Esophagus muscularis mucosa (tissue), 4 donors: ENCODE measurements at regions not wholly inside any gene's neighbourhood (a gene's known extent, or its start where the extent isn't known, plus 50 kb on each side); places are given as distances from the start of the nearest gene placed in this dataset.

Source experiments
- DNase-seq: peaks from one replicate; pipeline ENCODE4 v3.0.0-alpha.2; 2017; ENCODE audit errors: extremely low spot score
- H3K27ac ChIP-seq, 4 donors: fragments of 200-600 bp; sonication (generic); replicated peaks in 1 of 4; 1 replicate in 3 of 4; 2 replicates in 1 of 4; pipeline ENCODE4 v1.5.1; 2016 to 2019; ENCODE audit warnings: mild to moderate bottlenecking in 1 of 4
- H3K27me3 ChIP-seq, 4 donors: fragments of 200-600 bp; sonication (generic); one replicate each; pipeline versions ENCODE4 v1.5.1 to v1.6.0; 2016 to 2019
- H3K36me3 ChIP-seq, 4 donors: fragments of 200-600 bp; sonication (generic); one replicate each; pipeline ENCODE4 v1.5.1; 2016 to 2019
- H3K4me1 ChIP-seq, 4 donors: fragments of 200-600 bp; sonication (generic); one replicate each; pipeline ENCODE4 v1.5.1; 2016 to 2019
- H3K4me3 ChIP-seq, 4 donors: fragments of 200-600 bp; sonication (generic); 1 replicate in 2 of 4; 2 replicates in 2 of 4; pipeline ENCODE4 v1.5.1; 2016 to 2019; ENCODE audit warnings: mild to moderate bottlenecking in 4 of 4, moderate library complexity in 1 of 4
- H3K9me3 ChIP-seq, 4 donors: fragments of 200-600 bp; sonication (generic); 1 replicate in 3 of 4; 2 replicates in 1 of 4; pipeline ENCODE4 v1.5.1; 2016 to 2019
- EP300 ChIP-seq: sonication (generic); formaldehyde crosslinking; IDR thresholded peaks from one replicate; pipeline ENCODE4 v1.6.1; 2017; ENCODE audit warnings: antibody characterized with exemption
- POLR2A ChIP-seq: fragments of 450-650 bp; IDR thresholded peaks from one replicate; pipeline ENCODE4 v1.6.1; 2017; ENCODE audit warnings: antibody characterized with exemption, moderate library complexity, mild to moderate bottlenecking, low read depth
- POLR2AphosphoS5 ChIP-seq, 2 donors: sonication (generic); formaldehyde crosslinking; IDR thresholded peaks; one replicate each; pipeline ENCODE4 v1.6.1; 2017; ENCODE audit warnings: antibody characterized with exemption in 2 of 2
- WGBS: methylation state at CpG from one replicate; pipeline ENCODE4 v1.1.5; 2018; 5-methylcytosine and 5-hydroxymethylcytosine counted together
- intact Hi-C: fragments of 100-400 bp; cut with DNase I; formaldehyde crosslinking; loops from one replicate; pipeline ENCODE4 v1.15.1; 2023
- TF ChIP-seq, protein P1 (sequence below), 3 experiments: fragments of 200-600 bp in 2 of 3; fragments of 450-650 bp in 1 of 3; sonication (generic) in 2 of 3; IDR thresholded peaks; one replicate each; pipeline ENCODE4 v1.5.1; 2017 to 2019; ENCODE audit warnings: antibody characterized with exemption in 3 of 3, mild to moderate bottlenecking in 2 of 3, moderate library complexity in 1 of 3

DNA sequence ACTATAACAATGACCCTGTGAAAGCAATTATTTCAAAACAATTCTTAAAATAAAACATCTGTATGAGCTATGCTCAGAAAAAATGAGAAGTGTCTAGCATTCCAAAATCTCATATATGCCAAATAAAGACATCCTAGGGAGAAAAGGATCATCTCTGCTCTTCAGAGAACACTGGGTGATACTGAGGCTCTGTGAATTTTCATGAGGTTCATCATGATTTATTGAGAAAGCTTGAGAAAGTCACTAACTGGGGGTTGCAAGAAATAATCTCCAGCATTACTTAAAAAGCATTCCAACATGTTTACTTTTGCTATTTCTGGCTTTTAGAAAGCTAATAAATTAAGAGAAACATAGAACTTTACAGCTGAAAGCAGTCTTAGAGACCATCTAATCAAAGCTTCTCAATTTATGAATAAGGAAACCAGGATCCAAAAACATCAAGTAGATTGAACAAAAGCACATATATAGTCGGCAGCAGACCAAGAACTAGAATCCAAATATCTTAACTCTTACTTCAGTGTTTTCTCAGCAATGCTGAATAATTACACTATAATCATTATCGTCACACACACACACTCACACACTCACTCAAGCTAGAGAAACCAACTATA lies 372.8 kb downstream of the NR2F1-AS1 start:
- Histone ChIP-seq H3K9me3 (no peaks in the 10 kb centered on the region), H3K36me3 (no peaks in the 10 kb centered on the region), H3K27ac (no peak overlapping the region), H3K4me3 (no peak overlapping the region), H3K27me3 (no peaks in the 10 kb centered on the region), H3K4me1 (no peaks in the 10 kb centered on the region)
- 79% methylated on average over 2 of the region's 2 CpGs for WGBS
- intact Hi-C loops = no loop called here
- TF ChIP-seq, protein P1, sequence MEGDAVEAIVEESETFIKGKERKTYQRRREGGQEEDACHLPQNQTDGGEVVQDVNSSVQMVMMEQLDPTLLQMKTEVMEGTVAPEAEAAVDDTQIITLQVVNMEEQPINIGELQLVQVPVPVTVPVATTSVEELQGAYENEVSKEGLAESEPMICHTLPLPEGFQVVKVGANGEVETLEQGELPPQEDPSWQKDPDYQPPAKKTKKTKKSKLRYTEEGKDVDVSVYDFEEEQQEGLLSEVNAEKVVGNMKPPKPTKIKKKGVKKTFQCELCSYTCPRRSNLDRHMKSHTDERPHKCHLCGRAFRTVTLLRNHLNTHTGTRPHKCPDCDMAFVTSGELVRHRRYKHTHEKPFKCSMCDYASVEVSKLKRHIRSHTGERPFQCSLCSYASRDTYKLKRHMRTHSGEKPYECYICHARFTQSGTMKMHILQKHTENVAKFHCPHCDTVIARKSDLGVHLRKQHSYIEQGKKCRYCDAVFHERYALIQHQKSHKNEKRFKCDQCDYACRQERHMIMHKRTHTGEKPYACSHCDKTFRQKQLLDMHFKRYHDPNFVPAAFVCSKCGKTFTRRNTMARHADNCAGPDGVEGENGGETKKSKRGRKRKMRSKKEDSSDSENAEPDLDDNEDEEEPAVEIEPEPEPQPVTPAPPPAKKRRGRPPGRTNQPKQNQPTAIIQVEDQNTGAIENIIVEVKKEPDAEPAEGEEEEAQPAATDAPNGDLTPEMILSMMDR (IDR thresholded peaks at IDR 0.05) = no peak
- TF ChIP-seq EP300 (no peak), POLR2AphosphoS5 (IDR thresholded peaks at IDR 0.05) (no peak), POLR2A (no peak)
- no peak for DNase-seq

DNA sequence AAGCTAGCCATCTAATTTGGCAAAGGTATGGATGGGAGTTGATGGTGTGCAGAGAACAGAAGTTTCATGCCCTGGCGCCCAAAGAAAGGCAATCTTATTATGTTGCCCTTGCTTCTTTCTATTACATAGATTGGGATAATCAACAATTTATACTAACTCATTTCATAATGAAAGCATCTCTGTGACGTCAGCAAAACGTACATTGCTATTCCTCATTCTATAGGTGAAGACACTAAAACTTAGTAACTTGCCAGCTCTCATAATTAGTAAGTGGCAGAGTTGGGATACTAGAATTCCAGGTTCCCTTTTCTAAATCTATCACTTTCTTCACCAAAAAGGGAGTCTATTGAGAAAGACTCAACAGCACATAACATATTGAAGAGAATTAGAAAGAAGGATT lies 374.8 kb downstream of the NR2F1-AS1 start:
- no peak for TF ChIP-seq POLR2AphosphoS5 (IDR thresholded peaks at IDR 0.05)
- TF ChIP-seq, protein P1 (IDR thresholded peaks at IDR 0.05) = no peak
- no peak for TF ChIP-seq EP300
- no peak for TF ChIP-seq POLR2A
- Histone ChIP-seq H3K9me3 (no peaks in the 10 kb centered on the region), H3K36me3 (no peaks in the 10 kb centered on the region), H3K4me1 (no peaks in the 10 kb centered on the region), H3K27ac (no peak overlapping the region), H3K4me3 (no peak overlapping the region), H3K27me3 (no peaks in the 10 kb centered on the region)
- intact Hi-C loops = no loop called here
- no peak for DNase-seq
- WGBS = 92% methylated on average over 3 of the region's 3 CpGs

DNA sequence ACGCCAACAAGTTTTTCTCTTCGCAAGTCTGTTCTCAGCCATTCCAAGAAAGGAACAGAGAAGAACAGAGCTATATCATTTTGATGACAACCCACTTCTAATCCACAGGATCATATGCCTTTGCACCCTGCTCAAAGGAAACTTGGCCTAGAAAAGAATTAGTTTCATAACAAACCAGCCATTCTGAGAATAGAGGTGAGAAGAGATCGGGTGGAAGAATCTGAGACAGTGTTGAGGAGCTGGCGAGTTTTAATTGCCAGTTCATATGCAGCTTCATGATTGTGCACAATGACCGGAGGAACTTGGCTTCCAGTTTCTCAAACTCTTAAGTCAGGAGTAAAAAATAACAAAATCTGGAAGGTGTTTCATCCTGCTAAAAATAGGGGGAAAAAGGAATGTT lies 380.0 kb downstream of the NR2F1-AS1 start:
- intact Hi-C loops = no loop called here
- Histone ChIP-seq H3K36me3 (no peaks in the 10 kb centered on the region), H3K4me3 (no peak overlapping the region), H3K9me3 (no peaks in the 10 kb centered on the region), H3K4me1 (no peaks in the 10 kb centered on the region), H3K27me3 (no peaks in the 10 kb centered on the region), H3K27ac (no peak overlapping the region)
- DNase-seq = no peak
- no peak for TF ChIP-seq EP300
- no peak for TF ChIP-seq POLR2A
- WGBS = 82% methylated on average over 5 of the region's 5 CpGs

DNA sequence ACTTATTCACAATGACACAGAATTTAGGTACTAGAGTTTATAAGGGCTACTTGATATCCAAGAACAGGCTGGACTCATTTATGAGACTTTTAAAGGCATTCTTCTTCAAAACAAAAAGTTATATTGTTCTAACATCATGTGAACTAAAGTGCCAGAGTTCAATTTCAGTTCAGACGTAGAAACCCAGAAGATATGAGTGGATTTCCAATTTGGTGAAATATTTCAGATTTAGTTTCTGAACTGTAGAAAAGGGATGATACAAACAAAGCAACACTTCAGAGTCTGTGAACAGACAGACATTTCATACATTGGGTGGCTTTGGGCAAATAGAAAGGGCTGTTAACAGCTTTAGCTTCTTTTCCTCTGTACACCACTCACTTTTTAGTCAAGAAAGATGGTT lies 384.0 kb downstream of the NR2F1-AS1 start:
- Histone ChIP-seq H3K4me1 (peaks cover 0 to 17% (median 8%) of the 10 kb centered on the region in 4 donors), H3K27me3 (no peaks in the 10 kb centered on the region), H3K36me3 (no peaks in the 10 kb centered on the region), H3K4me3 (no peak overlapping the region), H3K27ac (no peak overlapping the region), H3K9me3 (no peaks in the 10 kb centered on the region)
- DNase-seq = no peak
- TF ChIP-seq POLR2A (no peak), EP300 (no peak), POLR2AphosphoS5 (IDR thresholded peaks at IDR 0.05) (no peak)
- TF ChIP-seq, protein P1 (IDR thresholded peaks at IDR 0.05) = no peak
- intact Hi-C loops = no loop called here
- WGBS = 86% methylated on average over 1 of the region's 1 CpG

DNA sequence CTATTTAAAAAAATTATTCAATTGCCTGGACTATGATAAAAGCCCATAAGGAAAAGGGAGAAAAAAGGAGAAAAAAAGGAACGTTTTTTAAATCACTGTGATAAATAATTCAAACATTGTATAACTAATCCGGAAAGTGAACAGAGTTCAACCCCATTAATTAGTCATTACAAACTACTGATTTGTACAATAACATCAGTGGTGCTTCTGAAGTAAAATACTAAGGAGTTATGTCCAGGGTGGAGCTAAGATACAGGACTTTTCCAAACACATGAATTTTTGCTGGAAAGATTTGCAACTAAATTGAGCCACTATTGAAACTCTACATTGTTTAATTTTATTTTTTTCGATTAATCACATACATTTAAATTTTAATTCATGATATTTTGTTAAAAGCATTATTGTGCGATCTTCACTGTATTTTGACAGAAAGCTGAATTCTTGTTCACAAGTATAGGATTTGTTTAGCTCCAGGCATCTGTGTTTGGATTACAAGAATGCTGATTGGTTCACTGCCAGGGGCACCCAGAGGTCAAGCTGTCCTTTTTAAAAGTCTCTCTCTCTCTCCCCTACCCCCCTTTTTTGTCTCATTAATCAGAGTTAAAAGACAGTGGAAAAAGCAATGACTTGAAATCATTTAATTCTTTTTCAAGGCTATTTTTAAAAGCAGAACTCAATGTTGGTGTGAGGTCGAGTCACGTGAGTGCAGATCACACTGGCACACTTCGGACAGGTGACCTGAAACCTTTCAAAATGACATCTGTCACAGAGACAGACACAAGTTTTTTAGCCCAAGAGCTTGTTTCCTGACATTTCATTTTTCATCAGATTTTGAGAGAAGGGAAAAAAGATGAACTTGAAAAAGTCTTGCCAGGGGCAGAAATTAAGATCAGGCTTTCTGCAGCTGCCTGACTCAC lies 387.3 kb downstream of the NR2F1-AS1 start:
- Histone ChIP-seq H3K36me3 (no peaks in the 10 kb centered on the region), H3K27me3 (no peaks in the 10 kb centered on the region), H3K9me3 (no peaks in the 10 kb centered on the region), H3K4me3 (no peak overlapping the region), H3K4me1 (peaks cover 0 to 17% (median 8%) of the 10 kb centered on the region in 4 donors), H3K27ac (no peak overlapping the region)
- TF ChIP-seq, protein P1 (IDR thresholded peaks at IDR 0.05) = no peak
- TF ChIP-seq POLR2AphosphoS5 (IDR thresholded peaks at IDR 0.05) = no peak
- TF ChIP-seq POLR2A = no peak
- no peak for TF ChIP-seq EP300
- WGBS = 33% methylated on average over 7 of the region's 7 CpGs
- DNase-seq = no peak
- intact Hi-C loops = no loop called here
